CD4-positive, alpha-beta T cell treated with Interleukin-4 for 4 hours (primary cell): ENCODE measurements at regions not wholly inside any gene's neighbourhood (a gene's known extent, or its start where the extent isn't known, plus 50 kb on each side); places are given as distances from the start of the nearest gene placed in this dataset.

Source experiments
- DNase-seq: peaks from one replicate; pipeline ENCODE4 v3.0.0-alpha.2; 2020

DNA sequence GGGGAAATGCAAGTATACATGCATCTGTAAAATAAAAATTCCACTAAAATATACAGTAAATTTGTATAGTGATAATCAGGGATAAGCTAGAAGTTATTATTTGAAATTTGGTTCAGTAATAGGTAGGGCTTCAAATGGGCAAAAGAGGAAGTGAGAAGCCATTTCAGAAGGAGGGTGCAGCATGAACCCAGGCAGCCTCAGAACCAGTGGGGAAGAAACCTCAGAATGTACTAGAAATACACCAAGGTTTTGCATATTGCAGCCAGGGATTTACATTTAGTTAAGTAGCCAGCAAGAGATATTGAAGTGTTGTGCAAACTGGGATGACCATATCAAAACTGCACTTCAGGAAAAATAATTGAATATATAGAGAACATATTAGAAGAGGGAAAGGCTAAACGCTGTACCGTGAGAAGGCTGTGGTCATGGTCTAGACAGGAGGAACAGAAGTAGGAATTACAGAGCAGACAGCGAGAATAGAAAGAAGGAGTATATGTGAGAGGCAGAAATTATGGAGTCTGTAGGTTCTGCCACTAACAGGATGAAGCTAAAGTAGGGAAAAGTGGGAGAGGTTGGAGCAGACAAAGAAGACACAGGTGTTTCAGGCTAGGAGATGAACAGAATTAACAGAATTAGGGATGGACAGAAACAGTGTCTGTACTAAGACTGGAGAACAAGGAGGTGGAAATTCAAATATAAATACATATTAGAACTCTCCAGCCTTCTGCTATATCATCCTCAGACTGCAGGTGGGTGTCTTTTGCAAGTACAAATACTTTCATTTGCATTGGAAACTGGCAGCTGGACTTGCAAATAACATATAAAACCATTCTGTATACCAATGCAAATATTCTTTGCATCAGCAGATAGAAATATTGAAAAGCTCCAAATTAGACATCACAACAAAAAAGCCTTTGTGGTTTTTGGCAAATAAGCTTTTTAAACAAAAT is 335.6 kb downstream of the ZNF608 start:
- no peak for DNase-seq

DNA sequence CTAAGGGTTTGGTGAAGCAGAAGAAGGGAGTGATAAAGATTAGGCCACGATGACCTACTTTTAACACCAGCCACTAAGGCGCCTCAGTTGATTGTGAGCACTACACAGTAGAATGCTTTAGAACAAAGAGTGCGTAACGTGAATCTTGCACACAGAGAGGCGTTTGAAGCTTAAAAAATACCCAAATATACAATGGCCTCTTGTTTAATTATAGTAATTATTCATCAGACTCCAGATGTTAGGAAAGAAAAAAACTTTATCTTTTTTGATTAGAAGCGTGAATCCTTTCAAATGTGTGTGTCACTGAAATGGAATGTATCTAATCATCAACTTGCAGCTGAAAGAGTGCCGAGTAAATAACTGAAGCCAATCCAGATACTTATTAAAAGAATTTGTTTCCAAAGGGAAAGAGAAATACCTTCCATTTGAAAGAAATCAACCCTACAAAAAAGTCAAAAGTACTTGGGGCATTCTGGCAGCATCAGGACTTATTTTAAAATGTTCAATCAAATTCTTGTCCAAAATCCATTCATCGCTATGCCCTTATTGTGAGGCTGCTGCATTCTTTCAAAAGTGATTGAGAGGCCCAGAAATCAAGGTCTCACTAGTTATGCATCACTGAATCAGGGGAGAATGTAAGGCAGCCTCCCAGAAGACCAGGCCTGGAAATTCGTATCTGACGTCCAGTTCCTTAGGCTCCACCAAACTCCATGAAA is 337.5 kb downstream of the ZNF608 start:
- no peak for DNase-seq

DNA sequence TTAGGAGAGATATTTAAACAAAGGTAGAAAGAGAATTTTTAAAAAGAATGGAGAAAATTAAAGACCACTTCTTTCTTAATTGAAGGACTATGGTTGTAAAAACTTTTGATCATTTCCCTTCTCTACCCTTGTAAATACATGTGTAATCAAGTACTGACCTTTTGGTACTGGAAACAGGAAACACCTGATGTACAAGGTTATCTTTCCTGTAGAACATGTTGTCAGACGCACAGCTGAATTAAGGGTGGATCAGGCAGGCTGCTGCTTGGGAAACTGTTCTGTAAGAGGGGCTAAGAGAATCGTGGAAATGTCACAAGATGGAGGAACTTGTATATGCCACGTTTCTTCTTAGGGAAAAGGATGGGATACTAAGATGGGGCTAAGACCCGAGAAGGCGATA is 341.6 kb downstream of the ZNF608 start:
- DNase-seq: no peak

DNA sequence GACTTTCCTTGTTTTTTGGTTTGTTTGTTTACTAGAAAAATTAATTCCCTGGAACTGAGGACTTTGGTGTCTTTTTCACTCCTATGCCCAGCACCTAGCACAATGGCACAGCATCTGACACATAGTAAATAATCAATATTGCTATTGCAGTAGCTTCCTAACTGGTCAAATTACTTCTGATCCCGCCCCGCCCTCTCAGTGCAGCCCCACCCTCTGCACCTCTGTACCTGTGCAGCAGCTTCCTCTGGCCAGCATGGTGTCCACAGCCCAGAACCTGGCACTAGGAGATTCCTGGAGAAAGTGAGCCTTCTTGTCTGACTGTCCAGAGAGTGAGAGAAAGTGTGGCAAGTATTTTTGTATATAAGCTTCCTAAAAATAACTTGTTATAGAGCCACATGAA is 343.2 kb downstream of the ZNF608 start:
- DNase-seq: no peak

DNA sequence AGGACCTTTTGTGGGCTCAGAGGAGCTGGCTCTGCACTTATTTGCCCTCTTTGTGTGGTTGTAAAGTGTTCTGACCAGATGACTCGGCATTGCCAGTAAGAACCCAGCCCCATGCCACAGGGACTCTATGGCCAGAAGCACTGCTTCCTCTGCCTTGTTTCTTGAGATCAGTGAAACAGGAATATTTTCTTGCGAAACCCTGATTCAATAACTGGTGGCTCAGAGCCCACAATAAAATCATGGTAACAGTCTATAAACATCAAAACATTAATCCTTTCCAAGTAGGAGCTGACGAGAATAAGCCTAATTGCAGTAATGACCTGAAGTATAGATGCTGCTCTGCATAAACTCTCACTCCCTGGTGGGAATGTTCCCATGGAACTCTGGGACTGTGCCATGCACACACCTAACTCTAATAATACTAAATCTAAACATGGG is 344.3 kb downstream of the ZNF608 start:
- DNase-seq: no peak

DNA sequence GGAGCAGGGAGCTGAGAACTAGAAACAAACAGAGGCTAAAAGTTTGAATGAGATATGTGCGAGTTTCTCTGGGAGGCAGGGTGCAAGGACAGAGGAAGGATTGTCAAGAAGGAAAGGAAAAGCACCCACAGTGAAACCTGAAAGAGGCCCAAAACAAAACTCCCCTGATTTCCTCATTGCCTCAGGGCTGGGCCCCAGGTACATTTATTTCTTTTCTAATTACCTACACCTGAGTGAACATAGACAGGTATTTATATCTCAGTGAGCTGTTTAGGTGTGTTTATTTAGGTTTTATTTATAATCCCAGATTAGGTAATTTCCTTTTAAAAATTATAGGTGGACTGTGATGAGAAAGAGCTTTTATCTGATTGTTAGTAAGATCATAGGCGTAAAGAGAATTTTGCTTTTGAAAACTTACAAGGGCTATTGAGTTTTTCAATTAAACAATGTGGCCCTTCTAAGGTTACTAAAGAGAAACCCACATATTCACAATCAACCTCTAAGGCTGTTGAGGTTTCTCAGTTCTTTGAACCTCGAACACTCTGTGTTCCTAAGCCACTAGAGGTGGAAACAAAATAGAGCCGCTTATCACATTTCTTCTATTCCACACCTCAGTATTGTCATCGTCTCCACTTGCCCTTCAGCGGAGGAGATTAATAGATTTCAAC is 344.8 kb downstream of the ZNF608 start:
- no peak for DNase-seq

DNA sequence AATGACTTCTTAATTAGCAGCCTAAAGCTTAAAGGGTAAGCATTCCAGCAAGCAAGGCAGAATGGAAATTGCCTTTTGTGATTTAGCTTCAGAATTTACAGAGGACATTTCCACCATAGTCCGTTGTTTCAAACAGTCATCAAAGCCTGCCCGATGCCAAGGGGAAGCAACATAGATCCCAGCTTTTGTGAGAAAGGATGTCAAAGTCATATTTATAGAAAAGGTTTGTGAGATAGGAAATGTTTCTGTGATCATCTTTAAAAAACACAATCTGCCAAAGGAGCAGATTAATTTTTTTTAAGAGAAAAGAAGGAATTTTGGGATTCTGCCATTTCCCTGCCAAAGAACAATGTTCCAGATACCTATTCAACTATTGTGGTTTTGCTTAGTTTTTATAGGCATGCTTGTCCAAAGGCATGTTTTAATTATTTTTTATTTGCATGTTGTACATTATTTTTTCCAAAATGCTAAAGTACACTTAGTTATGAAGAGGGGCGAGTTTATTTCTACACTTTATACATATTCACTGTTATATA is 346.9 kb downstream of the ZNF608 start:
- DNase-seq: no peak

DNA sequence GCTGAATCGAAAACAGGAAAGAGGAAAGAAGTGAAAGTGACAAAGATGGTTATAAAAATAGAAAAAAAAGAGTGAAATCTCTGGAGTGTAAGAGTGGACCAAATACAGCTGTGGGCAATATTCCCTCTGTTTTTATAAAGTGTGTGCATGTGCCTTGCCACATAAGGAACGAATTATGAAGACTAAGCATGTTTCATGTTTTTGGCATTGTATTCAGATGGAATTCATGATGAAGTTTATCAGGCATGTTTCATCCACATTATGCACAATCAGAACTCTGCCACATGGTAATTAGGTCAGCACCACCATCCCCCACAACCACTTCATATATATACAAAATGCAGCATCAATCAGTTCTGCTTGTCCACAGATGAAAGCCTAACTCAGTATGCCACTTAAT is 348.0 kb downstream of the ZNF608 start:
- no peak for DNase-seq

DNA sequence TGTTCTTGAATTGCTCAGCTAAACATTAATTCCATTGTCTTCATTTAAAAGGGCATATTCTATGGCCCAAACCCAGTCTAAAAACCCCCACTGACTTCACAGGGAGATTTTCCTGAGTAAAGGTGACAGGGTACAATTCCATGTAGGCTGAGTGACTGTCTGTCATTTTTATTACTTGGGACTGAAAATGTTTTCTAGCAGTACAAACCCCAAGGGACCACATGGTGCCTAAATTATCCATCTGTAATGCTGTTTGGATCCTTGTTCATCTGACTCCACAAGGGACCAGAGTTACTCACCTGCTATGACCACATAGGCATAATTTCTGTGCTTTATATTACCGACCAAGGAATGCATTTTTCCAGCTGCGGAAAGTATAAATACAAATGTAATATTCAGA is 349.1 kb downstream of the ZNF608 start:
- no peak for DNase-seq

DNA sequence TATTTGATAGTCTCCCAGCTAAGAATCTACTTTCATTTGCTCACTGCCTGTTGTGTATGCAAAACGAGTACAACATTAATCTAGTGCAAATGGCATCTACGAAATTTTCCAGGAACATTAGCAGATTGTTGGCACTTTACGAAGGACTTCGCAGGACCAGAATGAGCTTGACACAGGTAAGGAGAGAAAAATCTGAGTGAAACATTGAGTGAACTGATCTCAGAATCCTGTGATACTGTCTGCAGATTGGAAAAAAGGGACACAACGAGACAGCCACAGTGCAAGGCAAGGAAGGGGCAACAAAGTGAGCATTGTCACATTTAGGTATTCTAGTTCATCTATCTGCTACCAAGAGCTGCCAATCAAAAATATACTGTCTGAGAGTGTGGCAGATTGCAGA is 350.5 kb downstream of the ZNF608 start:
- DNase-seq: no peak

DNA sequence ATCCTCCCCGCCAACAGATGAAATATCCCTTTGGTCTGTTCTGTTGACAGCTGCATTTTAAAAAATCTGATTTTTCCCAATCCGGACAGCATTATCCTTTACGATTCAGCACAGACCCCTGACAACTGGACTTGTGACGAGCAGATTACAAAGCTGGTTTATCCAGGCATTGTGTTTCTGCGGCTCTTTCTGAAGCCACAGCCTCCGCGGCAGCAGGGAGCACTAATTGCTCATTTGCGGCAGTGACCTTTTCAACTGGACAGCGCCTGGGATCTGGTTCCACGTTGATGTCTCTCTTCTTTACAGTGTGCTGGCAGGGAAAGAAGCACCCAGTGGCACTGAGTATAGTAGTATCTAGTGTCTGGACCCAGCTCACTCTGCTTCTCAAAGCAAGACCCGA is 351.2 kb downstream of the ZNF608 start:
- DNase-seq: no peak

DNA sequence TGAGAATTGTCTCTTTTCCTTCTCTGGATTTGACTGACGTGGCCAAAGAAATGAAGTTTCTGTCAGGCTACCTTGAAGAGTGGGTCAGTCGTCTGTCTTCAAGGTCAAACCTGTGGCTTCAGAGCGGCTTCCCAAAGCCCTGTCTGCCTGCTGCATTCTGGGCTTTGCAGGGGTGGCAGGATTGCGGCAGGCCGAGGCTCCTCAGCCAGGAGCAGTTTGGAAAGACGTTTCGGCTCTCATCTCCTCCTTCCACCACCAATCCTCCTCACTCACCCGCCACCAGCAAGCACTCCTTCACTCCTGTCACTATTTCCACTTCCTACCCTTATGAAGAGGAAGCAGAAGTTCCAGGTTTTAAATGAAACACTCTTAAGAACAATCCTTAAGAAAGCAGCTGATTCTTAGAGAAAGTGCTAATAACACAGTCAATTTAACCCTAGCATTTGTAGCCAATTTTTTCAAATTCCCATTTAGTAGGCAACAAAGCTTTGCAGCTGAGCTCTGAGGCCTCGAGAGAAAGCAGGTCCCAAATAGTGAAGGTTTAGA is 351.7 kb downstream of the ZNF608 start:
- no peak for DNase-seq

DNA sequence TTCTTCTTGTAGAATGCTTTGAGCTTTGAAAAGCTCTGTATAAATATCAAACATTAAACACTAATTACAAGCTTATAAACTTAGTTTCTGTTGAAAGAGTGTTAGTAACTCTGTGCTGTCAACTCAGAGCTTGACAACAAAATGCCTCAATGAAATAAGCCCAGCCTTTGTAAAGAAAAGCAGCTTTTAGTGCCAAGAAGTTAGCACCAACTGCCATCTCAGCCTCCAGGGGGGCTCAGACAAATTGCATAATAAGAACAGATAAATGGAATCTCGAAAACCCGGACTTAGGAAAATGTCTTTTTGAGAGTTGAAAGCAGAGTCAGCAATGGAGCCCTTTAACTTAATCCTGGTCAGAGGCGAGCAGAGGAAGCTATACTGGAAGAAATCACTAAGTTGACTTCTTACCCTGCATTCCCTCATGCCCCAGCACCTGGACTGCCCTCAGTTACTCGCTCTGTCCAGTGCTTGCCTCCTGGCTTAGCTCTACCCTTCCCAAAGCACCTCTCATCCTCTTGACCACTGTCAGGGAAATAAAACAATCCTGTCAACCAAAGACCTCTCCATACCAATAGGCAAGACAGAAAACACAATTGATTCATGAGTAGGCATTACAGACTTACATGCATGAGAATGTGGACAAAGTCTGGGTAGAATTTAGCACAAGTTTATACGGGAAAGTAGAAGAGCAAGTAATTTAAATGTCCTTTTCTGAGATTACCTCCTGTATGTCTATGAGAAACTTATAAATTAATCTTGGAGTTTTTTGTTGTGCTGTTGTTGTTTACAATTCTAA is 352.7 kb downstream of the ZNF608 start:
- no peak for DNase-seq

DNA sequence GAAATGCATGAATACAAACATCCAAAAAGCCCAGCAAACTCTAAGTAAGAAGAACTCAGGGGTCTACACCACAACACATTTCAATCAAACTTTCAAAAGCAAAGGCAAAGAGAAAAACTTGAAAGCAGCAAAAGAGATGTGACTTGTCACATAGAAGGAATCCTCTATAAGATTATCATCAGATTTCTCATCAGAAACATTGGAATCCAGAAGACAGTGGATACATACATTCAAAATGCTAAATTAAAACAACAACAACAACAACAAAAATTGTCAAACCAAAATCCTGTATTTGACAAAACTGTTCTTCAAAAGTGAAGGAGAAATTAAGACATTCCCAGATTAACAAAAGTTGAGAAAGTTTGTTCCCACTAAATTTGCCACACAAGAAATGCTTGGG is 362.7 kb downstream of the ZNF608 start:
- DNase-seq: no peak

DNA sequence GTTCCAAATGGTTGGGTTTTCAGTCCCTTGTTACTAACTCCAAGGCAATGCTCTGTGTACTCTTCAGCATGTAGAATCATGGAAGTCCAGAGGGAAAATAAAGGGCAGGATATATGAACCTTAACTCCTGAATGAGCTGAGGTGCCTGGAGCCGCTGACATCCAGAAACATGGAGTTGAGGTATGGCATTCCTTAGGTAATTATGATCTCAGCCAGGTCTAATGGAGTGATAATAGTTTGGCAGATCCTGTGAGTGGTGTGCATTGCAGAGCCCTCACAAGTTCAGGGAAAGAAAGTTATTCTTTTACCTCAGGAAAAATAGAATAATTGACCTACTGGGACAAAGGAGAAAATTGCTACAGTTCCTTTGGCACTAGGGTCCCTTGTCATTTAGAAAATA is 369.1 kb downstream of the ZNF608 start:
- DNase-seq: no peak

DNA sequence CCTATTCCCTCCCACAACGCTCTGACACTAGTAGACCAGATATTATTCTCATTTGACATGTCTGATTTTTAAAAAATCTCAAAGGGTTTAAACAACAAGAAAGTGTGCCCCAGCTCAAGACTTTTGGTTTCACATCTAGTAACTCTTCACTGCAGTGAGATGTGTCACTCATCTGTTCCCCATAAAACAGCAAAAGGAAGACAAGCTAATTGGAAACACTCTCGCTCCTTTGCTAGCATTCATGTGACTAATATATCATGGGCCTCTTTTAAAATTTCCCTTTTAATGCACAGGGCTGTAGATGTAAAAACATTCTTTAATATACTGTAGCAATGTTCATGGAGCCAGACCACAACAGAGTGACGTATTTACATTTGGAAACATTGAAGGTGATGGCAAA is 372.6 kb downstream of the ZNF608 start:
- no peak for DNase-seq

DNA sequence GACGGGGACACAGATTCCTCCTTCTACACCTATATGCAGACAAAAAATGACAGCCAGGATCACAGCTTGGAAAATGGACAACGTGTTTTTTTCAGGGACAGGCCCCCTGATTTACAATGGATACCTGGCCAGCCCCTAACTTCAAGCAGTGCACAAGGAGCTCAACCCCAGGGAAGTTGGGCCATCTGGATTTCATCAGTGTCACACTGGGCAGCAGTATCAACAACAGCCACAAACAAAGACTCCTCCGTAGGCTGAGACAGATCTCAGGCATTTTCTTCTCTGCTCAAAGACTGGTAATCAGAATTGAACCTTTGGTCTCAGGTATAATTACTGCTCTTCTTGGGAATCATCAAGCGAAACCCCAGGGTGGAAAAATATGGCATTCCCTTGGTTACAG is 374.0 kb downstream of the ZNF608 start:
- no peak for DNase-seq

DNA sequence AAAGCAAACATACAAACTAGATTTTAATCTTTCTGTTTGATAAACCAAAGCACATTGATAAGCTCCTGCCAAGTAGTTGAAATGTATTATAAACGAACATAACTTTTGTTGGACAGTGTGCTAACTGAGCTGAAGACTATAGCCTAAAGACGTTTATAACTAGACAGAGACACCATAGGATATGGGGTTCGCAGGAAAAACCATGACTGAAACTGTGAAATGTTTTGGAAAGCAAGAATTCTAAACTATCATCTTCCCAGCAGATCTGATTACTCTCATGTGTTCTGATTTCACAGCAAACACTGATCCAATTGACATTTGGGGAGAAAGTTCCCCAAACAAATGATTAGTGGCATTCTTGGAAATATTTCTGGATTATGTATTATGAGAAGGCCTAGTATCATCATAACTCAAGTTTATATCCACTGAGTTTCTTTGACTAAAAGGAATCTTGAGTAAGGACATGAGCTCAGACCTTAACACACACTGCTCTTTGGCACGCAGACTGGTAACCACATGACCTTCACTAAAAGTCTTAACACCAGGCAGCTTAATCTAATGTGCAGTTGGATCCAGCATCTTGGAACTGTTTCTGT is 375.2 kb downstream of the ZNF608 start:
- DNase-seq: no peak

DNA sequence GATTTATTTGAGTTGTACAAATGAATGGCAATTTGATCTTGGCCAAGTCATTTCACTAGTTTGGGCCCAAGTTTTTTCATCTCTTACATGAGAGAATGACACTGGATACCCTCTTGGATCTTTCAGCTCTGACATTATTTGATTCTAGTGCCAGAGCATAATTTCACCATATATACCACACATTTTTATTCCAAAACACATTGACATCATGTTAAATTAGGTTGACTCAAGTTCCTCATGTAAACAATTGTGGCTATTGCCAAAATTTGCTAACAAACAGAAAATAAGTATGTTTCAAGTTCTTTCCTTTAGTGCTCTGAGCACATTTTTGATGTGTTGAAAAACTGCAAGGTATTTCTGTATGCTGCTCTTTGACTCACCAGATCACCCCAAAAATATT is 375.8 kb downstream of the ZNF608 start:
- DNase-seq: no peak

DNA sequence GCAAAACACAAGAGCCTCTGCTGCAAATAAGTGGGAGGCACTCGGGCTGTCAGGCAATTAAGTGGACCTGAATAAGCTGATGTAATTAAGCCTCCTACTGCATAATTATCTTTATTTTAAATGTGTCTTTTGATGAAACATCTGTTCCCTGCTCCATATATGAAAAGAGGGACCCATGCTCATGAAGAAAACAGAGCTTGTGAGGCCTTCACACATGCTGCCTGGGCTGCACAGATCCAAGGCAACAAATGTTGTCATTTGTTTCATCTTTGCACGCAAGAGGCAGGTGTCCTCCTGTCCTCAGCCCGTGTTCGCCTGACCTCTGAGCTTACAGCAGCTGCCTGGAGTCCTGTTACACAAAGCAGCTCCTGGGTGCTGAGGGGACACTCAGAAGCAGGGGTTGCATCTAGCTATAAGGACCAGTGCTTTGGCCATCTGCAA is 381.1 kb downstream of the ZNF608 start:
- no peak for DNase-seq

DNA sequence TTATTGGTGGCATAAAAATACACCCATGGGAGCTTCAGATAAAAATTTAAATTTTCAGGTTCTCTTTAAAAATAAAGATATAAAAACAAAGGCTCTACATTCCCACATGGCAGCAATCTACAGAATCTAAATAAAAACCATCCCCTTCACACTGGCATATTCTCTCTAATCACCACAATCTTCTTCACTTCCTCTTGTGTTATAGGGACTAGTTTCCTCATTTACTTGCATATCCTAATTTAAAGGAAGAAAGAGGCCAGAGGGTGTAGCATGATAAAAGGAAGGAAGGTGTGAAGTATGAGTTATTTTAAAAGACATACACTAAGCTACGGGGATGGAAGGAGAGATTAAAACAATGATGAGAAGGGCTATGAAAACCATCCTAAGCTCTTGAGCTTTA is 390.5 kb downstream of the ZNF608 start:
- DNase-seq: no peak

DNA sequence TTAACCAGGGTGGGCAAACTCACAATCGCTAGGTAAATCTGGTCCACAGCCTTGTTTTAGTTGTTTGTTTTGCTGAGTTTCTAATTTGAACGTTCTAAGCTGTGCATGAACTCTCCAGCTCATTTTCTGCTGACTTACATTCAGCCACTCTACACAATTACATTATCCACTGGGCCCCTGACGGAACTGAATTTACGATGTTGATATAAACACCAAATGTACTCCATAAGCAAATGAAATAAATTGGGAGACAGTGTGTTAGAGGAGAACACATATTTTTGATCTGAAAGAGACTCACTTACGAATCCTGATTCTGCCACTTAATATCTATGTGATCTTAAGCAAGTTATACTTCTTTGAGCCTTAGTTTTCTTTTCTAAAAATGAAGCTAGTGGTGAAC is 393.4 kb downstream of the ZNF608 start:
- no peak for DNase-seq
